DOHH2 (cell line): ENCODE measurements at regions not wholly inside any gene's neighbourhood (a gene's known extent, or its start where the extent isn't known, plus 50 kb on each side); places are given as distances from the start of the nearest gene placed in this dataset.

ENCODE experiments used
- H3F3A ChIP-seq: fragments of 200-600 bp; sonication (generic), shearing (Covaris generic); 2 replicates; pipeline ENCODE4 v1.6.0; 2016; ENCODE audit warnings: antibody characterized with exemption, mild to moderate bottlenecking; ENCODE audit not compliant: control insufficient read depth, insufficient read depth
- H3K27ac ChIP-seq: fragments of 200-600 bp; sonication (generic); 2 replicates; pipeline ENCODE4 v1.5.1; 2014; ENCODE audit warnings: low read depth, mild to moderate bottlenecking, low read length, moderate library complexity
- H3K27me3 ChIP-seq: fragments of 200-600 bp; sonication (generic); 2 replicates; pipeline ENCODE4 v1.6.1; 2014; ENCODE audit warnings: mild to moderate bottlenecking, low read length, mixed read lengths; ENCODE audit not compliant: control insufficient read depth
- H3K36me3 ChIP-seq: fragments of 200-600 bp; sonication (generic); 2 replicates; pipeline ENCODE4 v1.6.1; 2014; ENCODE audit warnings: mild to moderate bottlenecking, low read length, moderate library complexity, mixed read lengths; ENCODE audit not compliant: control insufficient read depth
- H3K4me1 ChIP-seq: fragments of 200-600 bp; sonication (generic); 2 replicates; pipeline ENCODE4 v1.6.1; 2014; ENCODE audit warnings: mild to moderate bottlenecking, low read length, mixed read lengths; ENCODE audit not compliant: control insufficient read depth
- H3K4me2 ChIP-seq: fragments of 200-600 bp; sonication (generic); 2 replicates; pipeline ENCODE4 v1.6.0; 2014; ENCODE audit warnings: mild to moderate bottlenecking, low read length, moderate library complexity
- H3K4me3 ChIP-seq: fragments of 200-600 bp; sonication (generic); 2 replicates; pipeline ENCODE4 v1.5.1; 2014; ENCODE audit warnings: mild to moderate bottlenecking, low read length, mixed read lengths
- H3K79me2 ChIP-seq: fragments of 200-600 bp; sonication (generic); 2 replicates; pipeline ENCODE4 v1.6.1; 2014; ENCODE audit warnings: mild to moderate bottlenecking, low read length, mixed read lengths; ENCODE audit not compliant: control insufficient read depth
- H3K9me2 ChIP-seq: fragments of 200-600 bp; sonication (generic); replicated peaks from 2 replicates; pipeline ENCODE4 v1.6.1; 2014; ENCODE audit warnings: mild to moderate bottlenecking, low read length, mixed read lengths; ENCODE audit not compliant: control insufficient read depth
- H3K9me3 ChIP-seq: fragments of 200-600 bp; sonication (generic); 2 replicates; pipeline ENCODE4 v1.6.1; 2014; ENCODE audit warnings: antibody characterized with exemption, low read length, mixed read lengths; ENCODE audit not compliant: control insufficient read depth, insufficient read depth
- H4K20me1 ChIP-seq: fragments of 200-600 bp; sonication (generic); 2 replicates; pipeline ENCODE4 v1.6.0; 2014; ENCODE audit warnings: low read depth, mild to moderate bottlenecking, antibody characterized with exemption, low read length, moderate library complexity; ENCODE audit not compliant: control insufficient read depth, insufficient read depth
- EZH2phosphoT487 ChIP-seq: fragments of 200-600 bp; sonication (generic); IDR thresholded peaks from 2 replicates; pipeline ENCODE4 v1.6.1; 2017; ENCODE audit warnings: borderline replicate concordance, mild to moderate bottlenecking, antibody characterized with exemption, low read length, moderate library complexity, mixed read lengths
- TF ChIP-seq, protein P1 (sequence below): fragments of 200-600 bp; sonication (generic); IDR thresholded peaks from one replicate; pipeline ENCODE4 v1.5.1; 2014; ENCODE audit warnings: antibody characterized with exemption, mild to moderate bottlenecking, low read depth, low read length; ENCODE audit not compliant: poor library complexity, severe bottlenecking

DNA sequence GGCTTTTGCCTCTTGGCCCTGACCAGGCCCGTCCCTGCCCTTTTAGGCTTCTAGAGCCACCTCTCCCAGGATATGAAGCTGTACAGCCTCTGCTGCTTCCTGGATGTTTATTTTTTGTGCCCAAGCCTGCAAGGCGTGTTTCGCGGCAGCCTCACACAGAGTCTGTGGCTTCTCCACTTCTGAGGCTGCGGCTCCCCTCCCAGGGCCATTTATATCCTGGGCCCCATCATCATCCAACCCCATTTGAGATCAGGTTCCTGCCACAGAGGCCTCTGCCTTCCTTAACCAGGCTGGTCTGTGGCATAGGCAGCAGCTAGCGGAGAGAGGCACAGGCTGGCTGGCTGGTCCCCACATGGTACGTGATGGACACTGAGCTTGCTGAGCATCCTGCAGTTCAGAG is 114.1 kb upstream of the PWP1 start:
- H3F3A ChIP-seq, result no peaks in the 10 kb centered on the region
- no peaks in the 10 kb centered on the region for H3K9me2 ChIP-seq

DNA sequence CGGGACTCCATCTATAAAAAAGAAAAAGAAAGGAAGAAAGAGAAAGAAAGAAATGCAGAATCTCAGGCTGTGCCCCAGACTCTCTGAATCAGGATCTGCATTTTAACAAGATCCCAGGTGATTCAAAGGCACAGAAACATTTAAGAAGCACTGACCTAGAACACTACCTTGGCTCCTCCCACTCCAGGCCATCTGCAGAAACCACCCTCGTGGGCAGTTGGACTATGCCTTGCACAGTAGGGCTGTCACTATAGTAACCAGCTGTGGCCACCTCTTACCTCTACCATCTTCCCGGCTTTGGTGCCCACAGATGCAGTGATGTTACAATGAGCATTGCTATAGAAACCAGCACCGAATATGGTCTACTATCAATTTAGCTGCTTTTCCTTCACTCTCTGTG is 110.9 kb upstream of the PWP1 start:
- H3K4me2 ChIP-seq, result no peak overlapping the region
- no peak overlapping the region for H3K27ac ChIP-seq
- H3K36me3 ChIP-seq, result no peaks in the 10 kb centered on the region
- no peaks in the 10 kb centered on the region for H4K20me1 ChIP-seq
- H3F3A ChIP-seq, result no peaks in the 10 kb centered on the region
- no peaks in the 10 kb centered on the region for H3K4me1 ChIP-seq
- H3K9me2 ChIP-seq, result no peaks in the 10 kb centered on the region
- no peak overlapping the region for H3K4me3 ChIP-seq
- peaks cover 7% of the 10 kb centered on the region for H3K27me3 ChIP-seq
- no peak for TF ChIP-seq EZH2phosphoT487
- TF ChIP-seq, protein P1, sequence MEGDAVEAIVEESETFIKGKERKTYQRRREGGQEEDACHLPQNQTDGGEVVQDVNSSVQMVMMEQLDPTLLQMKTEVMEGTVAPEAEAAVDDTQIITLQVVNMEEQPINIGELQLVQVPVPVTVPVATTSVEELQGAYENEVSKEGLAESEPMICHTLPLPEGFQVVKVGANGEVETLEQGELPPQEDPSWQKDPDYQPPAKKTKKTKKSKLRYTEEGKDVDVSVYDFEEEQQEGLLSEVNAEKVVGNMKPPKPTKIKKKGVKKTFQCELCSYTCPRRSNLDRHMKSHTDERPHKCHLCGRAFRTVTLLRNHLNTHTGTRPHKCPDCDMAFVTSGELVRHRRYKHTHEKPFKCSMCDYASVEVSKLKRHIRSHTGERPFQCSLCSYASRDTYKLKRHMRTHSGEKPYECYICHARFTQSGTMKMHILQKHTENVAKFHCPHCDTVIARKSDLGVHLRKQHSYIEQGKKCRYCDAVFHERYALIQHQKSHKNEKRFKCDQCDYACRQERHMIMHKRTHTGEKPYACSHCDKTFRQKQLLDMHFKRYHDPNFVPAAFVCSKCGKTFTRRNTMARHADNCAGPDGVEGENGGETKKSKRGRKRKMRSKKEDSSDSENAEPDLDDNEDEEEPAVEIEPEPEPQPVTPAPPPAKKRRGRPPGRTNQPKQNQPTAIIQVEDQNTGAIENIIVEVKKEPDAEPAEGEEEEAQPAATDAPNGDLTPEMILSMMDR, result no peak
- H3K79me2 ChIP-seq, result no peaks in the 10 kb centered on the region
- no peaks in the 10 kb centered on the region for H3K9me3 ChIP-seq

More for the DNA sequence above, 114.1 kb upstream of the PWP1 start:
- Histone ChIP-seq H3K4me1 (peaks cover 5% of the 10 kb centered on the region), H3K4me2 (no peak overlapping the region), H3K79me2 (no peaks in the 10 kb centered on the region), H3K9me3 (no peaks in the 10 kb centered on the region), H3K27ac (no peak overlapping the region), H3K27me3 (peaks cover 7% of the 10 kb centered on the region), H3K4me3 (no peak overlapping the region), H3K36me3 (no peaks in the 10 kb centered on the region), H4K20me1 (no peaks in the 10 kb centered on the region)
- TF ChIP-seq, protein P1, result no peak
- no peak for TF ChIP-seq EZH2phosphoT487

DNA sequence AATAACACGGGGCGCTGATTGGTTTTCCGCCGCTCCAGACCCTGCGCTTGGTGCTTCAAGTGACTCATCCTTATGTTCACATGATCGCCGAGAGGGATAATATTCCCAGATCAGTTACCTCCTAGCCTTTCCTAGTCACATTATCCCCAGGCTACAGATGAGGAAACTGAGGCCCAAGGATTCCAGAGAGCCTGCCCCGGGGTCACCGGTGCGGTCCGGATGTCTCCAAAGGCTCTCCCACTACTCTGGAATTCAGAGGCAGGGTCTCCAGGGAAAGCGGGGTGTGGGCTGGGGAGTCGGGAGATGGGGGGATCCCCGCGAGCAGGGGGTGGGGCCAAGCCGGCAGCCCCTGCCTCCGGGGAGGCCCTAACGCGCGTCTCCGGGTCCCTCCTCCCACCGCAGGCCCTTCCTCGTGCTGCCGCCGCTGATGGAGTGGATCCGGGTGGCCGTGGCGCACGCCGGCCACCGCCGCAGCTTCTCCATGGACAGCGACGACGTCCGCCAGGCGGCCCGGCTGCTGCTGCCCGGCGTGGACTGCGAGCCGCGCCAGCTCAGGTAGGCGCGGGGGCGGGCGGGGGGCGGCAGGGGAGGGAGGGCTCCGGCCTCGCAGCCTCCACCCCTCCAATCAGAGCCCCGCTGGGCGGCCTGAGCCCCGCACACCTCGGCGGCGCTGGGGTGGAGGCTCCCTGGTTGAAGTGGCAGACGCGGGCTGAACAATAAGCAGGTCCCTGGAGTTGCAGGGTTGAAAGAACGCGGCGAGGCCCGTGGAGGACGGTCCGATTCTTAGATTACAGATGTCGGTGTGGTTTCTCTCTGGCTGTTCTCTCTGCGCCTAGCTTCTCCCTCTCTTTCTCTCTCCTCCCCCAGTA is 104.6 kb upstream of the PWP1 start:
- Histone ChIP-seq H3K9me3 (no peaks in the 10 kb centered on the region), H3K79me2 (no peaks in the 10 kb centered on the region), H3K9me2 (no peaks in the 10 kb centered on the region), H3K4me2 (no peak overlapping the region), H3K4me3 (no peak overlapping the region), H3K4me1 (no peaks in the 10 kb centered on the region), H3K27me3 (peaks cover 4% of the 10 kb centered on the region; the same call in 1 of the 2 replicates), H3F3A (no peaks in the 10 kb centered on the region), H3K36me3 (no peaks in the 10 kb centered on the region), H4K20me1 (no peaks in the 10 kb centered on the region), H3K27ac (no peak overlapping the region)
- TF ChIP-seq, protein P1, result no peak
- no peak for TF ChIP-seq EZH2phosphoT487
